HG02623 (cell line): ENCODE measurements at regions not wholly inside any gene's neighbourhood (a gene's known extent, or its start where the extent isn't known, plus 50 kb on each side); places are given as distances from the start of the nearest gene placed in this dataset.
A peak's percentile ranks its signal among the peaks of the same experiment; 100 is the strongest.

Experiments
- ATAC-seq: cut with Tn5 transposase; IDR thresholded peaks from one replicate; pipeline ENCODE4 v1.9.1; 2021; ENCODE audit warnings: moderate library complexity; ENCODE audit not compliant: unreplicated experiment

GRCh38 chr9:108526518-108526917, 329.3 kb downstream of the ACTL7B start:
- no peak for ATAC-seq

DNA sequence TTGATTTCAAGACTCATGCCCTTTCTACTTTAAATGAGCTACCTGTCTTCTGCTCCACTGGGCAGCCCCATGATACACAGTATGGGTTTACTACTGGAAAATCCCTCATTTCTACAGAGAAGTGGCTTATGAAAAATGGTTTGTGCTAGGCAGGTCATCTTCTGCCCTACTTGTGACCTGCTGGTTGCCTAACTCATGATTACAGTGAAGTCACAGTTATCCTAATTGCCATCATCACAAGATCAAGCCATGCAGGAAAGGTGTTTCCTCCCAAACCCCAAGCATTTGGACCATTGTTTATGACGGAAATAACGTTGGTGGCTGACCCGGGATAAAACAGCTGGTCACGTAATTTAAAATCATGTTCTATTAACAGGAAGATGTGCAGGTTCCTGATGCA, 330.6 kb downstream of the ACTL7B start:
- ATAC-seq, result no peak

GRCh38 chr9:108521063-108521590, 334.7 kb downstream of the ACTL7B start:
- no peak for ATAC-seq

- ATAC-seq, result no peak
Measured at GRCh38 chr9:108519437-108519836, 336.3 kb downstream of the ACTL7B start.

GRCh38 chr9:108517651-108518365, 338.0 kb downstream of the ACTL7B start:
- ATAC-seq, result no peak

DNA sequence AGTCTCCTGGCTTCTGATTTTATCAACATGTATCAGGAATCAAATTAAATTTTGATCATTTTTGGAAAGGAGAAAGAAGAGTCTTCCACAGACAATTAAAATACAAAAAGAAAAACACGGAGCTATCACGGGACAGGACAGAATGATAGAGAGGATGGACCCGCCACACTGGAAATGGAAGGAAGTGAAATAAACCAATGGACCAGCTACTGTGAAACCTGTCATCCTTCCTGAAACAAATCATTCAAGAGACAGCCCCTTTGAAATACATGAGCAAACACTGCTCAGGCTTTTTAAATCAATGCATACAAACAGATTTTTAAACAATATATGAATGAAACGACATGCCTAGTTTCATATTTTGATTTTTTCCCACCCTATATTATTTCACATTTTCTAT, 339.4 kb downstream of the ACTL7B start:
- ATAC-seq, result no peak

GRCh38 chr9:108515856-108516255, 339.9 kb downstream of the ACTL7B start:
- no peak for ATAC-seq

GRCh38 chr9:108512426-108513173, 343.2 kb downstream of the ACTL7B start:
- ATAC-seq, result no peak

DNA sequence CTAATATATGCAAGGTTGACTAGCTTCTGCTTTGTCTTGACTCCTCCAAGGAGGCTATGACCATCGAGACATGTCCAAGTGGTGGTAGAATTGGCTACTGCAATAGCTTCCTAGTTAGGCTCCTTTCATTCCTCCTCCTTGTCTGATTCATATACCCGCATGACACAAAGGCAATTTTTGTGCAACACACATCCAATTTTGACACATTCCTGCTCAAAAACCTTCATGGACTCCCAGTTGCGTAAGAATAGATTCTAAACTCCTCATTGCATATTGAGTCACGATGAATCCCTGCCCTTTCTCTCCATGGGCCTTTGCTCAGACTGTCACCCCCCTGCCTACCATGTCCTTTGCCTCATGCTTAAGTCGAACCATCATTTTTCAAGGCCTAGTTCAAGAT, 344.5 kb downstream of the ACTL7B start:
- no peak for ATAC-seq

DNA sequence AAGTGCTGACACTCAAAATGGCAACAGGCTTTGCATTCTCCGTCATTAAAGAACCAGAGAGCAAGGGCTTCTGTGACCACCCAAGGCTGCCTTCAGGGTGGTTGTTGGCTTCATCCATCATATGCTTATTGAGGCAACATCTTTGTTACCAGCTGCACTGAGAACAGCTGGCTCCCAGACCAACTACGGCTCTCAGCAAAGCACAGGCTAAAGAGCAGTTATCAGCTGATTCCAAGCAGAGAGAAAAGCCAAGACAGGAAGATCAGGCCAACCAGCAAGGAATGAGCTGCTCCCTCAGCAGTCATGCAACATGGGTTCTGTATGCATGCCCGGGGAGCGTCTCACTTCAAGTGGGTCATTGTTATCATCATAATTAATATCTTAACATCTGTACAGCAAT, 358.9 kb downstream of the ACTL7B start:
- no peak for ATAC-seq

DNA sequence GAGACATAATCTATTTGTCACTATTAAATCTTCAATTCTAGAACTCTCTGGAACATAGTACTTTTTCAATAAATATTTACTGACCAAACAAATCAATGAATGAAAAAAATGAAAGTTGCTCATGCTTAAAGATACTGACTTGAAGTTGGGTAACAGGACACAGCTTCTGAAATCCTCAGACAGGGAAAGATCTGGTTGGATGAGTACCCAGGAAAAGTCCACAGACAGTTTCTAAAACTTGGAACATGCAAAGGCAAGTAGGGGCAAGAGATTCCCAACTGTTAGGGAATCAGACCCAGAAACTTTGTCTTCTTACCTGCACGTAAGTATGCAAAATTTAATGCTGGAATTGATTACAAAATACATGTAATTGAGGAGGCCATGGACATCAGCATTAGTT, 366.2 kb downstream of the ACTL7B start:
- ATAC-seq, result no peak

- no peak for ATAC-seq
Measured at GRCh38 chr9:108486831-108487230, 369.0 kb downstream of the ACTL7B start.

DNA sequence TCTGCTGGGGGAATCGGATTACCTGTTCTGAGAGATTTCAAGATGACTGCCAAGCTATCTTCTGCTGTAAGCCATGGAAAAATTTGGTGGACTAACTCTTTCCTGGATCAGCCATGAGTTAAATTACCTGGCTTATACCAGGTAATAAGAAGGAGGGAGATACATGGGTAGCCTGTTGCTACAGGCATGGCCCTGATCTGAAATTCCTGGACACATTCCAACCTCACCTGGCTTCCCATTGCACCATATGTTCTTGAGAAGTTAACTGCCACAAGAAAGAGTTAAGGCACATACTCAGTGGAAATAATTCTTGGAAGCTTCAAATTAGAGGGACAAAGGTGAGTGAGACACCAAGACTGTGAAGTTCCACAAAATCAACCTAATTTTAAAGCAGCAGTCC, 371.3 kb downstream of the ACTL7B start:
- no peak for ATAC-seq

GRCh38 chr9:108483676-108484075, 372.1 kb downstream of the ACTL7B start:
- no peak for ATAC-seq

- no peak for ATAC-seq
Measured at GRCh38 chr9:108479989-108480652, 375.7 kb downstream of the ACTL7B start.

DNA sequence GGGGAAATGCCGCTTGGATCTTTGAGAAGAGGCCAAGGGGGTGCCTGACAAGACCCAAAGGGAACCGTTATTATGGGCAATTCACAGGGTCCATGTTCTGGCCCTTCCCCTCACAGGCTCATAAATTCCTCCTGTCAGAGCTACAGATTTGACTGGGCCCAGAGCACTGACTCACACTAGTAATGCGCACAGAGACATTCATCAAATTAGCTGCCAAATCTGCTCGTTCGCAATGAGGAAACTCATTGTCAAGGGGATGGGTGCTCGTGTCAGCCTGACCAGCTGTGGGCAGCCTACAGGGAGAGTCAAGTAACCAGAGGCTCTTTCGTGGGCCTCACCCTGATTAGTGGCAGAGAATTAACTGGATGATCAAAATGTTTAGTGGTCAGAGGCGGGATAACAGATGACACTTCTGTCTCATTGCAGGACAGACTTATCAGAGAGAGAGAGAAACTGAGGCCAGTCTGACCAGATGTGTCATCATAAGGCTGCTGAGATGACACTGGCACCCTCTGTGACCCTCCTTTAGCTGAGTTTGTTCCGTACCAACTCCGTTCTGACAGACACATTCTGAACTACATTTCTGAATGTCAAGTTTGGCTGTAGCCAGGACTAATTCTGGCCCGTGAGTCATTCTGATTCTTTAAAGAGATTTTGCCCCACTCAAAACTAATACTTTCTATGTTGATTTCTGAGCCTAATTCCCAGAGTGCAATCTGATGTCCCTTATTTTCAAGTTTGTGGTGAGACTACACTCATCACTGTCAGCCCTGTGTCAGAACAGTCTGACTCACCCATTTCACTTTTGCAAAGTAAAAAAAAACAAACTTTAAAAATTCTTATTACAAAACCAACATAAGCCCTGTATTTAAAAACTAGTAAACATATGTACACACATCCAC, 377.1 kb downstream of the ACTL7B start:
- peak; percentile 73 for ATAC-seq

GRCh38 chr9:108477529-108478006, 378.2 kb downstream of the ACTL7B start:
- no peak for ATAC-seq

DNA sequence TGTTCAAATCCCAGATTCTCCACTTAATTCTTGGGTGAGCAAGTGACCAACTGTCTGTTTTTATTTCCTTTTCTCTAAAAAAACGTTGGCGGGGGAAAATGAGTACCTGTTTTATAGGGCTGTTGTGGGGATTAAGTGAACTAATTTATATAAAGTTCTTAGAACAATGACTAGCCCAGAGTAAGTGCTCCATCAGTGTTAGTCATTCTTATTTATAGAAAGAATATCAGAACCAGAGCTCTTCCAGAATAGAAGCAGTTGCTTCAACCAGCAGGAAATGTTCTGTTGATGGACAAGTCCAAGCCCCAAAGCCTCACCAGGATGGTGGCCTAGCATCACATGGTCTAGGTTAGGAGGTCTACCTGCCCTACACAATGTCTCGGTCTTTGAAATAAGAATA, 379.2 kb downstream of the ACTL7B start:
- ATAC-seq, result no peak

- ATAC-seq, result no peak
Measured at GRCh38 chr9:108475813-108476212, 380.0 kb downstream of the ACTL7B start.

- ATAC-seq, result no peak
Measured at GRCh38 chr9:108474356-108474755, 381.4 kb downstream of the ACTL7B start.
